ENCODE measurements at regions not wholly inside any gene's neighbourhood (a gene's known extent, or its start where the extent isn't known, plus 50 kb on each side); places are given as distances from the start of the nearest gene placed in this dataset.

DNA sequence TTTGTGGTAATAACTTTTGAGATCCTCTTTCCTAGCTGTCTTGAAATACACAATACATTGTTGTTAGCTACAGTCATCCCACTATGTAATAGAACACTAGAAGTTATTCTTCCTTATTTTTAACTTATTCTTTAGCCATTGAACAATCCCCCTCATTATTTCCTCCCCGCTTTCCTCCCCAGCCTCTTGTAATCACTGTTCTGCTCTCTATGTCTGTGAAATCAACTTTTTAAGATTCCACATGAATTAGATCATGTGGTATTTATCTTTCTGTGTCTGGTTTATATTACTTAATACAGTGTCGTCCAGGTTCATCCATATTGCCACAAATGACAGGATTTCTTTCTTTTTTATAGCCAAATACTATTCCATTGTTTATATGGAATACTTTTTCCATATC, 72.9 kb downstream of the SLC10A2 start:
- no peak for DNase-seq (ENCODE audit: low spot score)

DNA sequence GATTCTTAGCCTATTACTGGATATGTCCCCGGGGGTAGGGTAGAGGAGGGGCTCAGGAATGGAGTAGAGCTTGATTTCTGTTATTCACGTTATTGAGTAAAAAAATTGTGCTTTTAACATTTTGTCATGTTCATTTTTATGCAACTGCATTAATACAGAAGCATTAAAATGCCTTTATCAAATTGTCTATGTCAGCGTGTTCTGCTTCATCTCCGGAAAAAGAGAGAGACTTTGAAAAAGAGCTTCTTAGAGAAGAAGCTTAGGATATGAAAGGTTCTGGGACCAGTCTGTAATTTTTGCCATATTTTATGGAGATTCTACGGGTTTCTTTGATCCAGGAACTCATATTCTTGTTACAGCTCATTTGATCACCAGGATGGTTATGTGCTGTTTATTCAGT, 82.0 kb downstream of the SLC10A2 start:
- DNase-seq (ENCODE audit: low spot score): no peak

DNA sequence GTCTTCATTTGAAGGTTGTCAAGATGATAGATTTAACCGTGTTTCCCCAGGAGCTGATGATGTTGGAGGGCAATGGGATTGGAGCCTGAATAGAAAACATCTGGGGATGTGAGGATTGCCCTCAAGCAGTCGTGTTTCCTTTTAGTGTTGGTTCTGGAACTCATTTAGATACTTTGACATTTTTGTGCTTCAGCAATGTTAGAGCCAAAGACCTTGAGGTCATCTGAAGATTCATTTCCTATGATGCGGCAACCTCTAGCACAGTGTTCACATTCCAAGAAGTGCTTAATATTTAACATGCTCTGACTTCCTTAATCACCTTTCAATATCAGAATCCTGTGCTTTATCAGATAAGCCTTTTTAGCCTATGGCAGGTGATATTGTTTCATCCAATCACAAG, 82.7 kb downstream of the SLC10A2 start:
- no peak for DNase-seq (ENCODE audit: low spot score)

DNA sequence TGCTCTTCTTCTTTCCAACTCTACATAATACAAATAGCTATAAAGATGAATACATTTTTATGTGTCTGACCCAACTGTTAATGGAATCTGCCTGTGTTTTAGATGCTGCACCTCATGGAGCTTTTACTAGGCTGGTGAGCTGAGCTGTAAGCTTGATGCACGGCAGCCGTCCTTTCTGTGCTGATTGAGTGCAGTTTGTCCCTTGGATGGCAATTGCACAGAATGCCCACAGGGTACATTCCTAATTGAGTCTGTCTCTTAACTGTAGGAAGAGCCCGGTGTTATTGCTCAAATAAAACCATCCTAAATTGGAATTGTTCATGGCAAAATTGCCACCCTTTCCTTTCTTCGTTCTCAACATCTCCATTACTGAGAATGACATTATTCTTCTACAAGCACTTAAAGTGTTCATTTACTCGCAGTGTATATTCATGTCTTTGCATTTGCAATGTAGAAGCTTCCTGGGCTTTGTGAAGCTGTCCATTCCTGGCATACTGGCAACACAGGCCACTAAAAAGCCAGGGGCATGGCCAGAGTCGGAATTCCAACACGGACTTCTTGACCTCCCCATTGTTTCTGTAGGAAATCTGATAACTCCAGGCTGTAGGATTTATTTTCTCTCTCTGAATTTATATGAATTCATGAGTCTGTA, 85.8 kb downstream of the SLC10A2 start:
- no peak for DNase-seq (ENCODE audit: low spot score)

DNA sequence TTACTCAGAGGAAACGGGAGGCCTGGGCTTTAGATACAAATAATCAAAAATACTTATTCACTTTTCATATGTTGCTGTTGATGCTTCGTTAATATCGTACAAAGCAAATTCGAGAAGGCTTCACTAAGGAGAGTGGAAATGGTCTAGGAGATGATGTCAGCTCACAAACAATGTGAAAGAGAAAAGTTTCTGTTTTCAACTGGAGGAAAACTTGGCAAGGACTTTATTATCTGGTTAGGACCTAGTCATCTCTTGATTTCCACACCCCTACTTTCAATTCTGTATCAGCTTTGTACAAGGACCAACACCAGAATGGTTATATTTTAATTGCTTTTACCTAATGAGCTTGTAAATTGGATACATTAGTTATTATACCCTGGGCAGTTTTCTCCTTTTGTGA, 88.0 kb downstream of the SLC10A2 start:
- DNase-seq (ENCODE audit: low spot score): peak; percentile 2

DNA sequence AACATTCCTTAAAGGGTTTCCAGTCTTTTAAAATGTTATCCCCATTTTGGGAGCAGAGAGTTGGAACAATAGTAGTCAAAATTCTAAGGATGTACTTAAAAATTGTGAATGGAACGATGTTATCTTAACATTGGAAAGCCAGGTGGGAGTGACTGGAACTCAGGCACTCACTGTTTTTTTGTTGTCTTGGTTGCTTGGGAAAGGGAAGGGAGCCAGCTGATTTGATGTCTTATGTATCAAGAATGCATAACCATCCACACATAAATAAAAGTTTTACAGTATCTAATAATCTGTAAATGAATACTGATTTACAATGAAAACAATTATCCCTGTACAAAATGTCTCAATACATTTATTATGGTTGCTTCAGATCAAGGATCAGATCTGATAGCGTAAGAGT, 88.7 kb downstream of the SLC10A2 start:
- no peak for DNase-seq (ENCODE audit: low spot score)

DNA sequence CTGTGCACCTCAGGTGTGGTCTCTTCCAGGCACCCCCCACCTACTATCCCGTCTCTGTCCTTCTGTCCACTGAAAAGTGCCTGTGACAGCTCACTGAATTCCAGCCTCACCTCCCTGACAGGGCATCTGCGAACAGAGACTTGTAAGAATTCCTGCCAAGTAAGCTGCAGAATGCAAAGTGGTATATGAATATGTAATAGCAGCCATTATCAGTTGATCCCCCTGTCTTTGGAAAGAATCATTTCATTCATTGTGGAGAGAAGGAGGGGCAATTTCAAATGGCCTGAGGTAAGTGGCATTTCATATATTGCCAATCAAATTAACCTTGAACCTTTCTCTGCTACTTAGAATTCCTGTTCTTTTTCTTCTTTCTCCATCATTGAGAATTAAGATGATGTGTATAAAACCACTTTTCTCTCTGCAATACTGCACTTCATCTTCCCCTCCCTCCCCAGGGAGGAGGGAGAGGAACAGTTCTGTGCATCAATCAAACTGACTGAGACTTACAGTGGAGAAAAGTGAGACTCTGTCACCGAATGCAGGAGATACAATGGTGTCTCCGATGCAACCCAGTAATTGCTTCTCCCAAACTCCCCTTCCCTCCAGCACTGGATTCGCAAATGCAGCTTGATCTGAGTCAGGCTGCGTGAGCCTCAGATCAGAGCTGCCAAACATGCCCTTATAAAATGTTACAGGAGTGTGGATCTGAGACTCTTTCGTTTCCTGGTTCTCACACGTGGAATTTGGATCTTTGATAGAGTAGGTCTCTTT, 91.7 kb downstream of the SLC10A2 start:
- DNase-seq (ENCODE audit: low spot score): no peak

DNA sequence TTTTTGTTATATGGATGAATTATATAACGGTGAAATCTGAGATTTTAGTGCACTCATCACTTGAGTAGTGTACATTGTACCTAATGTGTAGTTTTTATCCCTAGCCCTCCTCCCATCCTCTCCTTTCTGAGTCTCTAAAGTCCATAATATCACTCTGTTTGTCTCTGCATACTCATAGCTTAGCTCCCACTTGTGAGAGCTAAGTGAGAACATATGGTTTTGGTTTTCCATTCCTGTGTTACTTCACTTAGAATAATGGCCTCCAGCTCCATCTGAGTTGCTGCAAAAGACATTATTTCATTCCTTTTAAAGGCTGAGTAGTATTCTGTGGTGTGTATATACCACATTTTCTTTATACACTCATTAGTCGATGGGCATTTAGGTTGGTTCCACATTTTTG, 94.0 kb downstream of the SLC10A2 start:
- no peak for DNase-seq (ENCODE audit: low spot score)

DNA sequence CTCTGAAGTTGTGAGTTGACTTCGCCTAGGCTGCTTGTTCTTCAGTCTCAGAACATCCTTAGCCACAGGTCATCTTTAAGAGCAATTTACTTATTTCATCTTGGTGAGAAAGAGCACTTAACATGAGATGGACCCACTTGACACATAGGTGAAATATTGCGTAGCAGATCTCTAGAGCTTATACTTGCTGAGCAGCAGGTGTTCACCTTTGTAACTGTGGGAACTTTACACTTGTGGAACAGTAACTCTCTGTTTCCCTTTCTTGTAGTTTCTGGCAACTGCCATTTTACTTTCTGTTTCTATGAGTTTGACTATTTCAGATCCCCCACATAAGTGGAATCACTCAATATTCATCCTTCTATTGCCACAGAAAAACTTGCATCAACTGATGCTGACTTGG, 95.7 kb downstream of the SLC10A2 start:
- DNase-seq (ENCODE audit: low spot score): no peak

DNA sequence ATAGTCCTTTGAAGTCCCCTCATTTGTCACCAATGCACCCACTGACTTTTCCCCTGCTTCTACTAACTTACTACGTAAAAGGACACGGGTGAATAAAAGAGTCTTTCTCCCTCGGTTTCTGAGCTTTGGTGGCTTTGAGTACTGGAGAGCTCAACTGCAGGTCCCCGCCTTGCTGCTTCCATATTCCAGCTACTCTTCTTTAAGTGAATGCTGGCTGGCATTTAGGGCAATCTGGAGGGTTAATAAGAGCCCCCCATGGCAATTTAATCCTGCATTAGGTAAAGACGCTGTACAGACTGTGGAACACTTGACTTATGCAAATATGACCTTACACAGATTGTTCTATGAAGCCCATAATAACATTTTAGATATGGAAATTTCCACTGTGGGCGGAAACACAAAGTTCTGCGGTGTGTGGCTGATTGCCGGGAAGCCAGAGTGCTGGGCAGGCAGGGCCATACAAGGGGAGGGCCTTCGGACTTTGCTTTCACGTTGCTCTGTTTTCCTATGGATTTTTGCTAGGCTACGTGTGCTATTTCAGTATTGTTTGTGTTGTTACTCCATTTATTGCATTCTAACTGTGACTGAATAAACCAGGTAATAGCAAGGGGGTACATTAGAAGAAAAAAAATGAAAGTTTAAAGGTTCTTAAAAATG, 97.5 kb downstream of the SLC10A2 start:
- no peak for DNase-seq (ENCODE audit: low spot score)

DNA sequence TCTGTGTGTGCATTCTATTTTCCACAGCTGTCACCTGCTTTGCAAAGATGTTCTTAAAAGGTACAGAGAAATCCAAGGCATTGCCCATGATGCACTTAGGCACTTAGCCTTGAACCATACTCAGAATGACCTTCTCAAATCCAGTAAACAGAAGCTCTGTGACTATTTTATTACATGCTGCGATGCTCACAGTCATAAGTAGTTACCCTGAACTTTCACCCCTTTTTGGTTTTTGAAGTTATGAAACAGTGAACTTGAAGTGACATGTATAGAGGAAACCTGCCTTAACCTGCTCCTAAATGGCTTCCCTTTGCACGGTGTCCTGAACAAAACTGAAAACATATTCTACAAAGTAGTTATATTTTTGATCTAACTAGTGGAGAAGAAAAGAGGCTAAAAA, 100.4 kb downstream of the SLC10A2 start:
- DNase-seq (ENCODE audit: low spot score): no peak

DNA sequence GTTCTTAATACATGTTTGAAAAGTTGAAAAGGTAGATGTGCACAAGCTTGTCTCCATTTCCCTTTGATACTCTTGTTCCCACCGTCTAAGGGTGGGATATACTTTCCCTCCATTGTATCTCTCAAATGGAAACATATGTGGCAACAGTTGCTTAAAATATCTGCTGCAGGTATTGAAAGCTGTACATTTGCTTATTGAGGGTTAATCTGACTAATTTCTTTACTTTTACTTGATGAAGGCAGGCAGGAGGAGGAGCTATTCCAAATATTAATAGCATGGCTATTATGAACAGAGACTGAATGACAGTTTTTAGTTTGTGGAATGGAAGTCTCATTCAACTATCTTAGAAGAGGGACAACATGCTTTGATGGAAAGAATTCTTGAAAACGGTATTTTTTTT, 103.8 kb downstream of the SLC10A2 start:
- no peak for DNase-seq (ENCODE audit: low spot score)

DNA sequence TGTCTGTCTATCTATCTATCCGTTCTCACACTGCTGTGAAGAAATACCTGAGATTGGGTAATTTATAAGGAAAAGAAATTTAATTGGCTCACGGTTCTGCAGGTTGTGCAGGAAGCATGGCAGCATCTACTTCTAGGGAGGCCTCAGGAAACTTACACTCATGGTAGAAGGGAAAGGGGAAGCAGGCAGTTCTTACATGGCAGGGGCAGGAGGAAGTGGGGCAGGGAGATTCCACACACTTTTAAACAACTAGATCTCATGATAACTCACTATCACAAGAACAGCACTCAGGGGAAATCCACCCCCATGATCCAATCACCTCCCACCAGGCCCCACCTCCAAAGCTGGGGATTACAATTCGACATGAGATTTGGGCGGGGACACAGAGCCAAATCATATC, 105.3 kb downstream of the SLC10A2 start:
- no peak for DNase-seq (ENCODE audit: low spot score)

DNA sequence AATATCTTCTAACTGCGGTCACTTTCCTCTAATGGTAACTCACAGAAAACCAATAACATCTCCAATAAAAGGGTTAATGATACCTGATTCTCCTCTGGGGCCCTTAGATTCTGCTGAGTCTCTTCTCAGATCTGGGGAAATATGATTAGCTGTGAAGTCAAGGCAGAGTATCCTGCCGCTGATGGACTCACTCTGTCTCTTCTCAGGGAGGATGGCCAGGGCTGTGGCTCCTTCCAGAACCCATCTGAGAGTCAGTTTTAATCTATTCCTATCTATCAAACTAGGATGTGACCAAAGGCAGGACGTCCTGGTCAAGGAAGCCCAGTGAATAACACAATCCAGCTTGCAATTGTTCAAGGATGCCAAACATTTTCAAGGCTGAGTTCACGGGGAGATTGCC, 109.8 kb downstream of the SLC10A2 start:
- no peak for DNase-seq (ENCODE audit: low spot score)

DNA sequence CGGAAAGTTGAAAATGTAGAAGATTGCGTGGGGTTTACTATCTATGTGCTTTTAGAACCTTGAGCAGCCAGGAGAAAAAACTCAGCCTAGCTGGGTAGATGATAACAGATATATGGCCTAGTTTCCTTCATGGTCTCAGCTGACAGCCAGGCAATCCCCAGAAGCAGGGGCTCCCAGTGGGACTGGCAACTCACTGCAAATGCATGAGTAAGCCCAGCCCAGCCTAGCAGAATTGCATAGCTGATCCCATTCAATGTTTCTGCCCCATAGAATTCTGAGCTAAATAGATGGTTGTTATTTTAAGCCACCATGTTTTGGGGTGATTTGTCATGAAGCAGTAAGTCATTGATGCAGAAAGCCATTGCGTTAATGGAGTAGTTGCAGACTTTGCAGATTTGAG, 108.5 kb downstream of the ERCC5 start:
- no peak for DNase-seq (ENCODE audit: low spot score)

DNA sequence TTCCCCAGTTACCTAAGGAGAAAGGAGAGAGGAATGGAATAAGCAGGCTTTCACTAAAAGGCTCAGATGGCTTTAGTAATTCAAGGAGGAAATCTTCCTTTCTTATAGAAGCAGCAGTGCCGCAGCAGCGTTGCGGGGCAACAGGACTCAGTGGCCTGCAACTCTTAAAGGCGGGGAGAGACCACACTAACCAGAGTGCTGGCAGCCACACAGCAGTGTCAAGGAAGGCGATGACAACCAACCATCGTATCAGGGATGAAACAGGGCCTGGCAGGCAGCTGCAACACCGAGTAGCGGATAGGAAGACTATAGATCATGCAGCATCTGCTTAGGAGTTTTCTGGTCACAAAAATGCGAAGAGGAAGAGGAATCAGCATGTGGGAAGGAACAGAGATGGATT, 106.0 kb downstream of the ERCC5 start:
- DNase-seq (ENCODE audit: low spot score): no peak

DNA sequence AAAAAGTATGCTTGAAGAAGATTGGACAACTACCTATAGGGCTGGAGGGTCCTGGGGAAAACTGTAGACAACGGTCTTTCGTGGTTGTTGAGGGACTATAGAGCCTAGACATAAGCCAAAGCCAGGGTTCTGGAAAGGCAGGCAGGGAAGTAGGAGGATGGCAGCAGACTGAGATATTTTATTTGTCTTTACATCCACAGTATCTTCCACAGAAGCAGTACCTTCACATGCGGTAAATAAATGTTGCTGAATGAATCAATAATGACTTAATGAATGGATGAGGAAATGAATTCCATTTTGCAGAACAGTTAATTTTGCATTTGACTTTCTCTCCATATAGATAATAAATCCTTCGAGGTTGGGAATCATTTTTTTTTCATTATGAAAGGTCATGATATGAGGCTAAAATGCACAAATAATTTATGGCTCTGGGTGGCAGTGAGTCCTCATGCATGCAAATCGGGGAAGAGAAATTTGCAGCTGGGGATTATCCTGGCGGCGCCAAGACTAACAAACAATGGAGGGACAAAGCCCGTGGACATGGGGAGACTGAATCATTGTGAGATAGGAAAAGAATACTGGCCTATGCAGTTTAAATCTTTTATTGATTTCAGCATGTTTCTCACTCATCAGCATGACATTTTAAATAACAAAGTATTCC, 102.0 kb downstream of the ERCC5 start:
- peak; percentile 5 for DNase-seq (ENCODE audit: low spot score)

DNA sequence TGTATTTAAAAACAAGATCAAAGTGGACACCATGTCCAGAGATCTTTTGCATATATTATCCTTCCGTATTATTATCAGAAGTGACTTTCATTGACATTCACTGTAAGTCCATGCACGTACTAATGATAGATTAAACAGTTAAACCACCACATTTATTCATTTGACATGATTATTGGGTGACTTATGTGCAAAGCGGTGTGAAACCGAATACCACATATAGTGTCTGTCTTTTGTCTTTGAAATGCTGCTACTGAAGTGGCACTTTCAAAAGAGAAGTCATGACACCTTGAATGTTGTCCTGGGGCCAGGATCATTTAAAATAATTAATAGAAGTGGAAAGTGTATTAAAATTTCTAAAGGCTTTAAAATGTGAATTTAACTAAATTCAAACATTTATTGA, 100.1 kb downstream of the ERCC5 start:
- no peak for DNase-seq (ENCODE audit: low spot score)

DNA sequence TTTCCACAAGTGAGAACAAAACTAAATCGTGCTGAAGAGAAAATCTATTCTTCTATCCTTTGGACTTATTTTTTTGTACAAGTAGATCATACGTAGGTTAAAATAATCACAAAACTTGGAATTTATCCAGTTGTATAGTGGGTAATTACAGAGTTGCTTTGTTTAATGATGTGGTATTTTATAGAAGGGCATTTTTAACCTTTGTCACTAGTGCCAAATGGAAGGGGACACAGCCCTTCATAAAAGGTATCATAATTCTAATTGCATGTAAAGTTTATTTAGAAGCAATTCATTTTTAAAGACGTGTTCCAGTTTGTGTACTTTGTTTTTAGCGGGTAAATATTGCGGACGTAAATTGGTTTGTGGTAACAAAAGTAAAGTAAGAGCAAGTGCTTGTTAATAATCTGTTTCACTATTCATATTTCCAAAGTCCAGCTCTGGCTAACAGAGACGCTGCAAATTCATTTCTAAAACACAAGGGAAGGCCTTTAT, 99.5 kb downstream of the ERCC5 start:
- DNase-seq (ENCODE audit: low spot score): no peak

DNA sequence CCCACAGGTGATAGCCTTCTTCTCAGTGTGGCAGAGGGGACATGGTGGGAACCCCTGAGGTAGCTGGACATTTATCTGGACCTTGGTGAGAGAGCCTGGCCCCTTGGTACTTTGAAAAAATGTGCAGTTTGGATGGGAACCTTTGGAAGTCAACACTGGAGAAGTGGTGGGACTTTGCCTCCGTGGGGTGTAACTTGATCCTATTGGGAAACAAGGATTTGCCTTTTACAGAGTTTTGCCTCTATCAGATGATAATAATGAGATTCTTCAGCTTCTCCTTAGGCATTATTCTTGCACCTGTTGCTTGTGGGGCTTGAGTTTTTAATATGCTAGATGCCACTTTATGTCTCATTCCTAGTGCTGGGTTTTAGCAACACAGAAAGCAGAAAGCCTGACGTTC, 99.0 kb downstream of the ERCC5 start:
- no peak for DNase-seq (ENCODE audit: low spot score)

DNA sequence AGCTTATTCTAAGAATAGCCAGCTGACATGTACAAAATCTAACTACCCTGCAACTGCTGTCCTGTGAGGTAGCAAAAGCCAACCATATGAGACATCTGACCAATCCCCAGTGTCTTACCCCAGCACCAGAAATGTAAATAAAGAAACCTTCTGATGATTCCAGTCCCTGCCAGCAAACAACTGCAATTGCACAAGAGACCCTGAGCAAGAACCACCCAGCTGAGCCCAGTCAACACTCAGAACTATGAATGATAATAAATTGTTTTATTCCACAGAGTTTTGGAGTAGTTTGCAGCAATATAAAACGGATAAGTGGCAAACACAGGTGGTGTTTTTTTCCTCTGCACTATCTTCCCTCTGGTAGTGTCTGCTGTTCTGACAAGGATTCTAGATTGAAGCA, 94.9 kb downstream of the ERCC5 start:
- DNase-seq (ENCODE audit: low spot score): no peak

DNA sequence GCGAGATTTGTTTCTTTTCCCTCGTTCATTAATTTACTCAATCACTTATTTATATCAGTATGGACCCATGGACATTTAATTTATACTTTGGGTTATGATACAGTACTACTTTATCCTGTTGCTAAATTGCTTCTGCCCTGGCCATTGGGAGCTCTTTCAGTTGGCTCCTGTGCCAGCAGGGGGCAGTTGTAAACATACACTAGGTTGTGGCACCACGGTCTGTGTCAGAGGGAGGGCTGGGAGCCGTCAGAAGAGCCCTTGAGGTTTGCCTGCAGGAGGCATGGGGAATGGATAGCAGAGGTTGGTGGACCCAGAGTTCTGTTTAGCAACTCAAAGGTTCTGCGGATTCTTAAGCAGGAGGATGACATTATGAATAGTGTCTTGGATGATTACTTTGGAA, 94.3 kb downstream of the ERCC5 start:
- no peak for DNase-seq (ENCODE audit: low spot score)

DNA sequence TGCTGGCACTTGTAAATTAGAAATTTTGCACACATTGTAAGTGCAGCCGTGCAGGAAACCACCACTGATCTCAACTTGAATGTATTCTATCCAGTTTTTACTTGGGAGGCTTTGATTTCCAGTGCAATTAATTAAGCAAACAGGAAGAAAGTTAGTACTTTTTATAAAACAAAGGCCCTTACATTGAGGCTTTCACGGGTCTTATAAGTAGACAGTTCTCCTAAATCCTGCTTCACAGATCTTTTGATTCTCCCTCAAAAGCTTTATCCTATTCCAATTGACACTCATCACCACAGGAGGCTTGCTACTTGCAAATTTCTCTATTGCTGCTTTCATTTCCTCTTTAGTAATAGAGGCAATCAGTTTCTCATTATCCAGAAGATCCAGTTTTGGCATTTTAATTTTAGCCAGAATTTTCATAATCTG, 90.1 kb downstream of the ERCC5 start:
- no peak for DNase-seq (ENCODE audit: low spot score)

Measured in H4 (cell line).